Mammary epithelial cell (primary cell): ENCODE measurements at regions not wholly inside any gene's neighbourhood (a gene's known extent, or its start where the extent isn't known, plus 50 kb on each side); places are given as distances from the start of the nearest gene placed in this dataset.

Source experiments
- CTCF ChIP-seq, 2 donors: IDR thresholded peaks in 1 of 2; conservative IDR thresholded peaks in 1 of 2; 2 replicates each; pipeline ENCODE4 v1.5.1; 2011 to 2012; ENCODE audit warnings: inconsistent platforms in 2 of 2, low read length in 2 of 2, mild to moderate bottlenecking in 2 of 2, control low read depth in 1 of 2, low read depth in 1 of 2; ENCODE audit not compliant: insufficient read depth in 1 of 2; ENCODE audit errors: extremely low read depth in 1 of 2
- EZH2 ChIP-seq: IDR thresholded peaks from 2 replicates; pipeline ENCODE4 v1.6.1; 2012; ENCODE audit warnings: low read length, inconsistent platforms, borderline replicate concordance

DNA sequence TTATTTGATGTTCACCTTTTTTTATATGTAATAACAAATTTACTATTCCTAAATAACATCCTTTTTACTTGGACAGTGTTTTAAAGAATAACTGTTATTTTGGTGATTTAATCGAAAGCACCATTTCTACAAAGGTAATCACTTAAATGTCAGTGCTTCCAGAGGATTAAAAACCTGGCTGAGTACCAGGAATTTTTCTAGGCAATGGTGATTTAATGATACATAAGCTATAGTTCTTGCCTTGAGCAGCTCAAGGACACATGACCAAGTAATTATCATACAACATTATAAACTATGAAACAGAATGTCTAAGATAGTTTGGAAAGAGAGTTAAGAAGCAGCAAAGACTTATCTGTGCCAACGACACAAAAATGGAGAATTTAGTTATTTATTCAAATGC, 1291.9 kb upstream of the TENM3 start:
- TF ChIP-seq CTCF (conservative IDR thresholded peaks at IDR 0.05 in 1 of 2, IDR thresholded peaks at IDR 0.05 in 1 of 2; ENCODE audit: extremely low read depth in 1 of 2, insufficient read depth in 1 of 2, low read depth in 1 of 2, low read length in 2 of 2) (no peak), EZH2 (no peak)
